Astrocyte of the spinal cord (primary cell): ENCODE measurements at regions not wholly inside any gene's neighbourhood (a gene's known extent, or its start where the extent isn't known, plus 50 kb on each side); places are given as distances from the start of the nearest gene placed in this dataset.
"Not testable (repeated sequence)": the region's sequence is repeated elsewhere in the genome, so short reads cannot be mapped to it uniquely, and the experiment has no call there.

Source experiments
- DNase-seq: peaks from one replicate; pipeline ENCODE4 v3.0.0; 2011; ENCODE audit warnings: low read depth, low spot score
- H3K4me3 ChIP-seq: 2 replicates; pipeline ENCODE4 v1.5.1; 2011; ENCODE audit warnings: low read depth, mild to moderate bottlenecking, low read length, moderate library complexity
- in situ Hi-C: cut with HindIII; loops from 2 replicates; pipeline ENCODE4 v1.10.0; 2017; ENCODE audit warnings: low sequenced_read_pairs
- TF ChIP-seq, protein P1 (sequence below): IDR thresholded peaks from 2 replicates; pipeline ENCODE4 v1.5.1; 2012; ENCODE audit warnings: low read depth, mild to moderate bottlenecking, low read length, inconsistent platforms

DNA sequence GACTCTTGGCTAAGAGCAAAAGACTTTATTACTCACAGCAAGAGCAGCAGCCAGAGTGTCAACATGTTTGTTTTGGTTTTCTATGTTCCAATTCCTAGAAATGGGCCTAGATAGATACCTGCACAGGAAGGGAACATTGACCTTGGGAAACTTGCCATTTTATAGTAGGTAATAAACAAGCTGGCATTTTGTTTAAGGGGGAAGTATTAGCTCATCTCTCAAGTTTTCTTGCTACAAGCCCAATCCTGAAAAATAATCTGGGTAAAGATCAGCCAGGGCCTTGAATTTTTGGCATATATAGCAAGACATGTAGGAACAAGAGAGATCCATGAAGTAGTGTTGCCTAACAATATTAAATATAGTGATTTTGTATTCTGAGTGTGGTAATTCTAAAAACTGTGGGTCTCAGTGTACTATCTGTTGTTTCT is 51.4 kb upstream of the RGL1 start:
- no peak for DNase-seq
- H3K4me3 ChIP-seq = no peak overlapping the region
- in situ Hi-C loops = no loop called here
- TF ChIP-seq, protein P1, sequence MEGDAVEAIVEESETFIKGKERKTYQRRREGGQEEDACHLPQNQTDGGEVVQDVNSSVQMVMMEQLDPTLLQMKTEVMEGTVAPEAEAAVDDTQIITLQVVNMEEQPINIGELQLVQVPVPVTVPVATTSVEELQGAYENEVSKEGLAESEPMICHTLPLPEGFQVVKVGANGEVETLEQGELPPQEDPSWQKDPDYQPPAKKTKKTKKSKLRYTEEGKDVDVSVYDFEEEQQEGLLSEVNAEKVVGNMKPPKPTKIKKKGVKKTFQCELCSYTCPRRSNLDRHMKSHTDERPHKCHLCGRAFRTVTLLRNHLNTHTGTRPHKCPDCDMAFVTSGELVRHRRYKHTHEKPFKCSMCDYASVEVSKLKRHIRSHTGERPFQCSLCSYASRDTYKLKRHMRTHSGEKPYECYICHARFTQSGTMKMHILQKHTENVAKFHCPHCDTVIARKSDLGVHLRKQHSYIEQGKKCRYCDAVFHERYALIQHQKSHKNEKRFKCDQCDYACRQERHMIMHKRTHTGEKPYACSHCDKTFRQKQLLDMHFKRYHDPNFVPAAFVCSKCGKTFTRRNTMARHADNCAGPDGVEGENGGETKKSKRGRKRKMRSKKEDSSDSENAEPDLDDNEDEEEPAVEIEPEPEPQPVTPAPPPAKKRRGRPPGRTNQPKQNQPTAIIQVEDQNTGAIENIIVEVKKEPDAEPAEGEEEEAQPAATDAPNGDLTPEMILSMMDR = no peak

DNA sequence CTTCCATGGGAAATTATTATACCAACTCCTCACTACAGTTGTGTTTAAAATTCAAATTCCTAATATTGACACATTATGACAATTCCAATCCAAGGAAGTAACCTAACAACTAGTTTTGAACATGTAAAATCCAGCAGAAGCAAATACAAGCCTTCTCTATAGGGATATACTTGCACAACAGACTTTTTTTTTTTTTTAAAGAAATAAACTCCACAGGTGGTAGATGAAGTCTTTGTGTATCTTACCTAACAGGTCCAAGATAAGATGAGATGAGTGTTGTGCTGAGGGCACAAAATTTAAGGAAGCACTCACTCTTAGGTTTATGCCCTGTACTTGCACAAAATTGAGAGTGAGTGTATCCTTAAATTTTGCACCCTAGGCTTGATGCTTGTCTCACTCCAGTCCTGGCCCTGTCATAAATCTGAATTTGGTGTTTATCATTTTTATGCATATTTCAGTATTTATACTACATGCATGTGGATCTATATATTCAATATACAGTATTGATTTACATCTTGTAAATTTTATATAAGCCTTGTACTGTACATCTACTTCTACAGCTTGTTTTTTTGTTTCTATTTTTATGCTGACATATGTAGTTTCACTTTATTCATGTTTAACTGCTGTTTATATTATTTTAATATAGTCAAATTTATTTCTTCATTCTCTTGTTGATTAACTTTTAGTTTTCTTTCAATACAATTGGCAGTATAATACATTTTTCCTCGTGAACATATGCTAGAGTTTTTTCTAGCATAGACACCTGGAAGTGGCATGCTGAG is 60.6 kb upstream of the RGL1 start:
- no peak overlapping the region for H3K4me3 ChIP-seq
- TF ChIP-seq, protein P1 = no peak
- DNase-seq = no peak
- in situ Hi-C loops = no loop called here

DNA sequence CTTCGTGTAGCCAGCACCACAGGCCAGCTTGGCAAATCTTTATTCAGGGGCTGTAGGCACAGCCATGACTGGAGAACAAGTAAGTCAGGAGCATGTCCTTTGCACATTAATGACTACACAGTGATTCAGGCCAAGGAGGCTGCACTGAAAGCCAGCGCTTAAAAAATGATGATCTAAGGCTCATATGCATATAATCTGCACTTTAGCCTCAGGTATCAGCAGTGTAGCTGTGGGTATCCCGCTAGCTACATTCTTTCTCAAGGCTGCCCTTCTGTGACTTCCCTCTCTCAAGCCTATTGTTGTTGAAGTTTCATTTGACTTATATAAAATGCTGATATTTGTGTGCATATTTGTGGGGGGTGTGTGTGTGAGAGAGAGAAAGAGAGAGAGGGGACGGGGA is 62.6 kb upstream of the RGL1 start:
- TF ChIP-seq, protein P1 = no peak
- in situ Hi-C loops = no loop called here
- H3K4me3 ChIP-seq = no peak overlapping the region
- no peak for DNase-seq

DNA sequence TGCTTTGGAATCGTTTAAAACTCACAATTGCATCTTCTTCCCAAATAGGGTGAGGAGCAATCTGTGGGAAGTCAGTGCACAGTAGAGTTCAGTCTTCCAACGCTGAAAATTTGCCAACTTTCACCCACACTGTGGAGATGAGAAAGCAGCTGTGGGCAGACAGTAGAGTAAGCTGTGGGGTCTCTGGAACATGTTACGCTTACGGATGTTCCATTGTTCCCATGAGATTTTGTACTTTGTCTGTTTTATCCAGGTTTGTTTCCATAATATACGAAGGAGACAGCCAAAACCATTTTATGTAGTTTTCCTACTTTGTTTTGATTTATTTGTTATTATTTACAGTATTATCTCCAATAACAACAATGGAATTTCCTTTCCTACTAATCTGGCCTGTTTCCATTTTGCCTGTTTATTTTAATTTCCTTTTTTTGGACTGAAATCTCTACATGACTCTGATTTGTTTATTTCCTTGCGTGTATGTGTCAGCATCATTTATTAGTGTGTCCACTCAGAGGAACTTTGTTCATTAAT is 65.1 kb upstream of the RGL1 start:
- no peak overlapping the region for H3K4me3 ChIP-seq
- TF ChIP-seq, protein P1 = no peak
- no peak for DNase-seq
- in situ Hi-C loops = no loop called here

DNA sequence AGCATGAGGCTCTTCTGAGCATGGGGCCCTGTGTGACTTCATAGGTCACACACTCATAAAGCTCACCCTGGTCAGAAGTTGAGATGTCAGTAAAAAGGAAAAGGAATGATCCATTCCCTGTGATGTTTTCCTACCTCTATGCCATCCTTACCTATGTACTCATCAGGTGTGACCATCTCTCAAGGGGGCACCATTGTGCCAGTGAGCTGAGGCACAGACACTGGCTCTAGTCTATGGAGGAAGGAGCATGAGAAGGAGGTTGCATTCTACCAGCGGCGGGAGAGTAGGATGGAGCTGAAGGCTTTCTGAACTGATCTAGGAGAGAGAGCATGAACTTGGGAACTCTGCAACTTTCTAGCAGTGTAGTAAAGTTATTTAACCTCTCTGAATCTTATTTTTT is 65.8 kb upstream of the RGL1 start:
- DNase-seq = no peak
- H3K4me3 ChIP-seq = no peak overlapping the region
- in situ Hi-C loops = no loop called here
- TF ChIP-seq, protein P1 = no peak

DNA sequence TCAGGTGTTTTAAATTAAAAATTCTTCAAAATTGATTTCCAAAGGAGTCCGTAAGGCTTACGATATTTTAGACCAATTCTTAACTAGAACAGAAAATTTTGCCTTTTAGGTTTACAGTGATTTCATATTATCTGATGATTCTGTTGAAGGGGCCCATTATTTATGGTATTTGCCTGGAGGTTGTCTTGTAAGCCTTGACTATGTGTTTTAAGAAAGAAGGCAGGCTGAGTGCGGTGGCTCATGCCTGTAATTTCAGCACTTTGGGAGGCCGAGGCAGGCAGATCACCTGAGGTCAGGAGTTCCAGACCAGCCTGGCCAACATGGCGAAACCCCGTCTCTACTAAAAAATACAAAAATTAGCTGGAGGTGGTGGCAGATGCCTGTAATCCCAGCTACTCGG is 67.0 kb upstream of the RGL1 start:
- H3K4me3 ChIP-seq, DNase-seq, in situ Hi-C loops: not testable (repeated sequence)

DNA sequence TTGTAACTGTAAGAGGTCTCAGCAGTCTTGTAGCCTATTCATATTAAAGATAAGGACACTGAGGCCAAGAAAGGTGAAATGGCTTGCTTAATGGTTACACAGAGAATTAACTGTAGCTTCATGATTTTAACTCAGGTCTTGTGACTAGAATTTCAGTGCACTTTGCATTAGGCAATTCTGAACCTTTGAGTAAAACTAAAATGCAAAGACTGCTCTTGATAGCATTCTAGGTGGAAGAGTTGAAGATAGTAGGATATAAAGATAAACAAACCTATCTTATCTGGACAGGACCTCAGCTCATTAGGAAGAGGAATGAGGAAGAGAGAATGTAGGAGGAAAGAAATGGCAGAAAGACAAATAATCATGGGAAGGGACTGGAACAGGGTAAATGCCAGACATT is 68.6 kb upstream of the RGL1 start:
- no peak for DNase-seq
- TF ChIP-seq, protein P1 = no peak
- in situ Hi-C loops = no loop called here
- no peak overlapping the region for H3K4me3 ChIP-seq
